ENCODE measurements at regions not wholly inside any gene's neighbourhood (a gene's known extent, or its start where the extent isn't known, plus 50 kb on each side); places are given as distances from the start of the nearest gene placed in this dataset.

DNA sequence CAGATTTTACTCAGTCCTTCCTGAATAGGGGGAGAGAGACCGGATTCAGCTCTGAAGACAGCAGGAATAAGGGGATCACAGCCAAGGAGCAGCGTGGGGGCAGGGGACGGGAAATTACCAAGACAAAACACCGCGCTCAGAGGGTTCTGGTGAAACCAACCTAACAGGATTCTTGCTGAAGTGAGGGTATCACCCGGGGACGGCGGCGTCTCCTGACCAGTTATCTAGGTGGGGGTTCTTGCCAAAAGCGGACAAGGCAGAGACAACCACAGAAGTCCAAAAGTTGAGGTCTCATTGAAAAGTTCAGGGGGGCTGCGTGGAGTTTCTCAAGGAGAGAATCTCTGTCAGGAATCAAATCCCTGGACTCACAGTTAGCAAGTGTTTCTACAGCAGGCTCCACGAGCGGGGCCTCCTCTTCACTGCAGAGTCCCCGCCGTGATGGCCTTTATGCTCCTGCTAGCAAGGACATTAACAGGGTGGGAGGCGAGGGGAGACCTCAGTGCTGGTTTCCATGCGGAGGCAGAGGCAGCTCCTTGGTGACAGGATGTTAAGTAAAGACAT lies 291.0 kb downstream of the BRD1 start:
- TF ChIP-seq, protein P1, sequence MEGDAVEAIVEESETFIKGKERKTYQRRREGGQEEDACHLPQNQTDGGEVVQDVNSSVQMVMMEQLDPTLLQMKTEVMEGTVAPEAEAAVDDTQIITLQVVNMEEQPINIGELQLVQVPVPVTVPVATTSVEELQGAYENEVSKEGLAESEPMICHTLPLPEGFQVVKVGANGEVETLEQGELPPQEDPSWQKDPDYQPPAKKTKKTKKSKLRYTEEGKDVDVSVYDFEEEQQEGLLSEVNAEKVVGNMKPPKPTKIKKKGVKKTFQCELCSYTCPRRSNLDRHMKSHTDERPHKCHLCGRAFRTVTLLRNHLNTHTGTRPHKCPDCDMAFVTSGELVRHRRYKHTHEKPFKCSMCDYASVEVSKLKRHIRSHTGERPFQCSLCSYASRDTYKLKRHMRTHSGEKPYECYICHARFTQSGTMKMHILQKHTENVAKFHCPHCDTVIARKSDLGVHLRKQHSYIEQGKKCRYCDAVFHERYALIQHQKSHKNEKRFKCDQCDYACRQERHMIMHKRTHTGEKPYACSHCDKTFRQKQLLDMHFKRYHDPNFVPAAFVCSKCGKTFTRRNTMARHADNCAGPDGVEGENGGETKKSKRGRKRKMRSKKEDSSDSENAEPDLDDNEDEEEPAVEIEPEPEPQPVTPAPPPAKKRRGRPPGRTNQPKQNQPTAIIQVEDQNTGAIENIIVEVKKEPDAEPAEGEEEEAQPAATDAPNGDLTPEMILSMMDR (IDR thresholded peaks at IDR 0.05; ENCODE audit: low read depth, low read length) = no peak
- no peak for DNase-seq (ENCODE audit: extremely low read depth, low read depth)

DNA sequence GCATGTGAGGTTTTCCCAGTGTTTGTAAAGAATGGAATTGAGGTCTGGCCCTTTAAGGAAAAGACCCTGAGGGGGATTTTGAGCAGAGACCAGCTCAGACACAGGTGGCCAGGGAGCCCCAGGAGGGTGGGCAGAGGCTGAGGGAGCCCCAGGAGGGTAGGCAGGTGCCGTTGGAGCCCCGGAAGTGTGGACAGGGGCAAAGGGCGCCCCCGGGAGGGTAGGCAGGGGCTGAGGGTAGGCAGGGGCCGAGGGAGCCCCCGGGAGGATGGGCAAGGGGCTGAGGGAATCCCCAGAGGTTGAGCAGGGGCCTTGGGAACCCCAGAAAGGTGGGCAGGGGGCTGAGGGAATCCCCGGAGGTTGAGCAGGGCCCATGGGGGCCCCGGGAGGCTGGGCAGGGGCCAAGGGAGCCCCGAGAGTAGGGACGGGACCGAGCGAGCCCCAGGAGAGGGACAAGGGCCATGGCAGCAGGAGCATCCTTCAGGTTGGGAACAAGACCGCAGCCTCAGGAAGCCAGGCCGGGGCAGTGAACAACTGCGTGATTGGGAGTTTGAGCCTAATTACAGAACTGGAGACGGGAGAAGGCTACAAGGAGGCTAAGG lies 292.0 kb downstream of the BRD1 start:
- TF ChIP-seq, protein P1 (IDR thresholded peaks at IDR 0.05; ENCODE audit: low read depth, low read length) = no peak
- no peak for DNase-seq (ENCODE audit: extremely low read depth, low read depth)

DNA sequence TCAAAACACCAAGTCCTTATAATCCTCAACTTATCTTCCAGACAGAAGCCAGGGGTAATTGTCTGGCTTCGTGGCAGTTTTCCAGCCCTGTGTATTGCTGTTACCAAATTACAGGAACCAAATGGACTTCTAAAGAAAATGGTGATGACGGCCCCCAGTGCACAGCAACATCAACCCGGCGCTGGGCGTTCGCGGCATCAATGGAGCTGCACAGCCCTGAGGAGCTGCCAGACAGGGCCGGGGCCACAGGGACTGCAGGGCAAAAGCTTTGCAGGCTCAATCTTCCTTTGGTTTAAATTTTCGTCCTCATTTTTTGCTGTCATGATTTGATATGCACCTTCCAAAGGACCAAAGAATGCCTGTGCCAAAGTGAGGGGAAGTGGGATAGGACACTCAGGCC lies 292.5 kb downstream of the BRD1 start:
- TF ChIP-seq, protein P1 (IDR thresholded peaks at IDR 0.05; ENCODE audit: low read depth, low read length) = no peak
- DNase-seq (ENCODE audit: extremely low read depth, low read depth) = no peak

DNA sequence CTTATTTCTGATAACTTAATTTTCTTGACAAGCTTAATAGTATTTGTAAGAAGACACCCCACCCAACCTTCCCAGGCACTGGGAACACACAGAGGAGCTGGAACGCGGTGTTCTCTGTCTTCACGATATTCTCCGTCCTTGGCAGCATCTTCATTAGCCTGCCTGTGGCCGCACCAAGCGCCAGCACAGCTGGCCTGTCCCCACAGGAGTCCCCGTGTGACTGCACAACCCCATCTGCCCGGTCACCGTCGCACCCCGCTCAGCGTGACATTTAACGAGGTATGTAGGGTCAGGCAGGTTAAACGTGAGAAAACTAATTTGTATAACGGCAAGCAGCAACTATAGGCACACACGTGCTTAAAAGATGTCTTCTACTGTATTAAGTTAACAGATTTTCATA lies 293.3 kb downstream of the BRD1 start:
- TF ChIP-seq, protein P1 (IDR thresholded peaks at IDR 0.05; ENCODE audit: low read depth, low read length) = no peak

DNA sequence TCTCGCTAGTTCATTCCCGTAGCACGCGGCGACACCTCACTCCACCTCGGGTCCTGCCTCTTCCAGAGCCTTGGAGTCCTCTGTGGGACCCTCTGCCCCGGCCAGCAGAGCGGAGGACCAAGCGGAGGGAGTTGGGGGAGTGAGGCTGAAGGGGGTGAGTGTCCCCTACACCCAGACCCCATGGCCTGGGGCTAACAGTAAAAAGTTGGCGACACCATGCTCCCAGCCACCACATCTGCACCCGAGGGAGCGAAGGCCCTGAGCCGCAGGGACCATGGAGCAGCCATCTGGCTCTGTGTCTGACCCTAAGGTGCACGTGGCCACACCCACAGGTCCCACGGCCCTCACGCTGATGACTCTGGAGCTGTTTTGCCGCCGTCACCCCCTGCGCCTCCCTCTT lies 293.8 kb downstream of the BRD1 start:
- no peak for DNase-seq (ENCODE audit: extremely low read depth, low read depth)
- TF ChIP-seq, protein P1 (IDR thresholded peaks at IDR 0.05; ENCODE audit: low read depth, low read length) = no peak

More for the DNA sequence above, 293.3 kb downstream of the BRD1 start:
- DNase-seq (ENCODE audit: extremely low read depth, low read depth) = no peak

DNA sequence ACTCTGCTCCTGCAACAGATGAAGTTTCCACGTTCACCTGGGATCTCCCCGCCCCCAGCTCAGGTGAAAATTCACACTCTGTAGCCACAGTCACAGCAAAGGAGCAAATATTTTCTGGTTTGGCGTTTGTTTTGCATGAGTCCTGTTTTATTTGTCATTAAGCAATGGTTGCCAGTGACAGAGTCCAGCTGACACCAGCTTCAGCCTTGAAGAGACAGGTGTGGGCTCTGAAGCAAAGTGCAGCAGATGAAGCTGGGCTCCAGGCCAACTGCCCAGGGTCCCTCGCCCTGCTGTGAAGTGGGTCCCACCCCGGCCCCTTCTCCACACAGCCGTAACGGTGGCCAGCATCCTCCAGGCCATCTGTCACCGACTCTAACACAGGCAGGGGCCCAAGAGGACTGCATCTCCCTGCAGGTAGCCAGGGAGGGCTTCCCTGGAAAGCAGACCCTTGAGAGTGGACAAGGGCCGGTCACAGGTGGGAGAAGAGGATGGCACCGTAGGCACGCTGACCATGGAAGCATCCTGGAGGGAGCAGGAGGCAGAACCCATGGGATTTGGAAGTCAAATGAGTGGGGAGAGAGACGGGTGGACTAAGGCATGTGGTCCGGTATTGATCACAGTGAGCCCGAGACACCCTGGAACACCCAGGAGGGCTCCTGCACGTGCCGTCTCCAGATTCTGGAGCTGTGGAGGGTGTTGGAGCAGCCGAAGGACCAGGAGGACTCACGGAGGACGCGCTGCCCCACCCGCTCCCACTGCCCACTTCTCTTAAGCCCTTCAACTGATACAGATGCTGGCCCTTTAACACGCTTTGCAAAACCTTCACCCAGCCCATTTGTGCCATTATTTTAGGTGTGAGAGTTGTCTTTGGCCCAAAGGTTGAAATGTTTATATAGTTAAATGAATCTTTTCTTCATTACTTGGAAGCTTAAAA lies 294.5 kb downstream of the BRD1 start:
- no peak for DNase-seq (ENCODE audit: extremely low read depth, low read depth)
- TF ChIP-seq, protein P1 (IDR thresholded peaks at IDR 0.05; ENCODE audit: low read depth, low read length) = no peak

DNA sequence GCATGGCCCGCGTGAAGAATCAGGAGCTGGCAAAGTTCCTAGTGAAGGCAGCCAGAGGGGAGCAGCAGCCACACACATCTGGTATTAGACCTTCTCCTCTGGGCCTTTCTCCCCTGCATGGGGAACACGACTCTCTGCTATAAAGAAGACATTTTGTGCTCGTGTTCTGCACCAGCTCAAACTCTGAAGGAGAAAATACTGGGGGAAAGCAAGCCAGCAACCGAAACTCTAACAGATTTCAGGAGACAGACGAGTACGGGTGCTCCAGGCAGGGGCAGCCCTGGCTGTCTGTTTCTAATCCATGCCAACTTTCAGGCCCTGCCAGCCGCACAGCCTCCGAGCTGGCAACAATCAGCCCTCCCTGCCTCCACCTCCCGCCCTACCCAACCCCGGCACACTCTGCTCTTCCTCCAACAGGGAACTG lies 296.3 kb downstream of the BRD1 start:
- TF ChIP-seq, protein P1 (IDR thresholded peaks at IDR 0.05; ENCODE audit: low read depth, low read length) = no peak
- no peak for DNase-seq (ENCODE audit: extremely low read depth, low read depth)
